ENCODE measurements at regions not wholly inside any gene's neighbourhood (a gene's known extent, or its start where the extent isn't known, plus 50 kb on each side); places are given as distances from the start of the nearest gene placed in this dataset.
A peak's percentile ranks its signal among the peaks of the same experiment; 100 is the strongest.

GRCh38 chr1:182200025-182200812 lies 138.7 kb upstream of the ZNF648 start:
- H3K27ac ChIP-seq = no peak overlapping the region
- TF ChIP-seq CTCF (IDR thresholded peaks at IDR 0.05) = no peak
- TF ChIP-seq ZFX (IDR thresholded peaks at IDR 0.05; ENCODE audit: borderline replicate concordance) = no peak

GRCh38 chr1:182198006-182198605 lies 136.6 kb upstream of the ZNF648 start:
- no peak for TF ChIP-seq ZFX (IDR thresholded peaks at IDR 0.05; ENCODE audit: borderline replicate concordance)
- TF ChIP-seq CTCF (IDR thresholded peaks at IDR 0.05) = peak; percentile 85
- no peak overlapping the region for H3K27ac ChIP-seq

GRCh38 chr1:182196897-182197870 lies 135.7 kb upstream of the ZNF648 start:
- no peak for TF ChIP-seq ZFX (IDR thresholded peaks at IDR 0.05; ENCODE audit: borderline replicate concordance)
- no peak for TF ChIP-seq CTCF (IDR thresholded peaks at IDR 0.05)
- no peak overlapping the region for H3K27ac ChIP-seq

GRCh38 chr1:182195733-182196132 lies 134.2 kb upstream of the ZNF648 start:
- no peak overlapping the region for H3K27ac ChIP-seq
- no peak for TF ChIP-seq CTCF (IDR thresholded peaks at IDR 0.05)
- TF ChIP-seq ZFX (IDR thresholded peaks at IDR 0.05; ENCODE audit: borderline replicate concordance) = no peak

- no peak for TF ChIP-seq CTCF (IDR thresholded peaks at IDR 0.05)
- no peak for TF ChIP-seq ZFX (IDR thresholded peaks at IDR 0.05; ENCODE audit: borderline replicate concordance)
- H3K27ac ChIP-seq = no peak overlapping the region
Observed at GRCh38 chr1:182193908-182194550, 132.5 kb upstream of the ZNF648 start.

- TF ChIP-seq ZFX (IDR thresholded peaks at IDR 0.05; ENCODE audit: borderline replicate concordance) = no peak
- TF ChIP-seq CTCF (IDR thresholded peaks at IDR 0.05) = no peak
- H3K27ac ChIP-seq = no peak overlapping the region
Observed at GRCh38 chr1:182192966-182193365, 131.5 kb upstream of the ZNF648 start.
